A673 (cell line): ENCODE measurements at regions not wholly inside any gene's neighbourhood (a gene's known extent, or its start where the extent isn't known, plus 50 kb on each side); places are given as distances from the start of the nearest gene placed in this dataset.

Source experiments
- BruUV-seq: library from RNA; stranded (reverse); fragments of 400-500 nt; replicated peaks from 2 replicates; lab custom pipeline; 2021; lab: Mats Ljungman, UMichigan
- CTCF ChIA-PET: fragments of 300-600 bp; sonication (Branson Sonifier 250); formaldehyde crosslinking; loops from one replicate; lab custom pipeline; 2022; ENCODE audit warnings: antibody characterized with exemption; lab: Charles Lee
- POLR2A ChIA-PET: fragments of 300-600 bp; sonication (Branson Sonifier 250); formaldehyde crosslinking; loops from one replicate; lab custom pipeline; 2022; ENCODE audit warnings: antibody characterized with exemption; ENCODE audit not compliant: low non-redundant PET; lab: Charles Lee
- DNase-seq: peaks from one replicate; pipeline ENCODE4 v3.0.0-alpha.2; 2015; ENCODE audit warnings: low spot score
- H3K27ac ChIP-seq: fragments of 200-600 bp; sonication (generic); 2 replicates; pipeline ENCODE4 v1.5.1; 2016; ENCODE audit warnings: mixed run types, low read depth, mild to moderate bottlenecking, mixed read lengths, antibody characterized with exemption, low read length; ENCODE audit not compliant: poor library complexity, severe bottlenecking
- H3K27me3 ChIP-seq: fragments of 200-600 bp; sonication (generic); replicated peaks from 2 replicates; pipeline ENCODE4 v1.6.1; 2017; ENCODE audit warnings: mixed run types, low read depth, mild to moderate bottlenecking, mixed read lengths, antibody characterized with exemption, low read length; ENCODE audit not compliant: insufficient read depth, poor library complexity
- H3K36me3 ChIP-seq: fragments of 200-600 bp; sonication (generic); 2 replicates; pipeline ENCODE4 v1.6.1; 2016; ENCODE audit warnings: mixed run types, mild to moderate bottlenecking, mixed read lengths, antibody characterized with exemption, low read length; ENCODE audit not compliant: insufficient read depth, poor library complexity, severe bottlenecking
- H3K4me1 ChIP-seq: fragments of 200-600 bp; sonication (generic); 2 replicates; pipeline ENCODE4 v1.6.1; 2017; ENCODE audit warnings: mixed run types, mild to moderate bottlenecking, mixed read lengths, antibody characterized with exemption, low read length; ENCODE audit not compliant: insufficient read depth, poor library complexity, severe bottlenecking
- H3K4me3 ChIP-seq: fragments of 200-600 bp; sonication (generic); 2 replicates; pipeline ENCODE4 v1.5.1; 2016; ENCODE audit warnings: low read depth, mixed run types, mild to moderate bottlenecking, mixed read lengths, low read length; ENCODE audit not compliant: poor library complexity, severe bottlenecking
- H3K9me3 ChIP-seq: fragments of 200-600 bp; sonication (generic); 2 replicates; pipeline ENCODE4 v1.6.1; 2016; ENCODE audit warnings: mixed run types, low read depth, mild to moderate bottlenecking, mixed read lengths, antibody characterized with exemption, low read length; ENCODE audit not compliant: poor library complexity, severe bottlenecking
- EZH2 ChIP-seq: fragments of 200-600 bp; sonication (generic); IDR thresholded peaks from 2 replicates; pipeline ENCODE4 v1.6.1; 2017; ENCODE audit warnings: borderline replicate concordance, low read depth, mild to moderate bottlenecking, mixed read lengths, antibody characterized with exemption, low read length; ENCODE audit not compliant: poor library complexity, severe bottlenecking
- intact Hi-C: fragments of 100-400 bp; cut with micrococcal nuclease; formaldehyde crosslinking; loops from one replicate; pipeline ENCODE4 v1.10.0; 2022; ENCODE audit not compliant: unreplicated experiment
- TF ChIP-seq, protein P1 (sequence below): fragments of 300-800, 200-600 bp; sonication (generic); conservative IDR thresholded peaks from 2 replicates; pipeline ENCODE4 v1.5.1; 2017; ENCODE audit warnings: low read depth, mild to moderate bottlenecking, antibody characterized with exemption, low read length, moderate library complexity, mixed read lengths

GRCh38 chr13:99816321-99816720 lies 155.2 kb downstream of the ZIC5 start:
- CTCF ChIA-PET = no interaction called here
- TF ChIP-seq EZH2 = no peak
- TF ChIP-seq, protein P1, sequence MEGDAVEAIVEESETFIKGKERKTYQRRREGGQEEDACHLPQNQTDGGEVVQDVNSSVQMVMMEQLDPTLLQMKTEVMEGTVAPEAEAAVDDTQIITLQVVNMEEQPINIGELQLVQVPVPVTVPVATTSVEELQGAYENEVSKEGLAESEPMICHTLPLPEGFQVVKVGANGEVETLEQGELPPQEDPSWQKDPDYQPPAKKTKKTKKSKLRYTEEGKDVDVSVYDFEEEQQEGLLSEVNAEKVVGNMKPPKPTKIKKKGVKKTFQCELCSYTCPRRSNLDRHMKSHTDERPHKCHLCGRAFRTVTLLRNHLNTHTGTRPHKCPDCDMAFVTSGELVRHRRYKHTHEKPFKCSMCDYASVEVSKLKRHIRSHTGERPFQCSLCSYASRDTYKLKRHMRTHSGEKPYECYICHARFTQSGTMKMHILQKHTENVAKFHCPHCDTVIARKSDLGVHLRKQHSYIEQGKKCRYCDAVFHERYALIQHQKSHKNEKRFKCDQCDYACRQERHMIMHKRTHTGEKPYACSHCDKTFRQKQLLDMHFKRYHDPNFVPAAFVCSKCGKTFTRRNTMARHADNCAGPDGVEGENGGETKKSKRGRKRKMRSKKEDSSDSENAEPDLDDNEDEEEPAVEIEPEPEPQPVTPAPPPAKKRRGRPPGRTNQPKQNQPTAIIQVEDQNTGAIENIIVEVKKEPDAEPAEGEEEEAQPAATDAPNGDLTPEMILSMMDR = no peak
- POLR2A ChIA-PET = no interaction called here
- Histone ChIP-seq H3K36me3 (no peaks in the 10 kb centered on the region), H3K27ac (no peak overlapping the region), H3K4me3 (no peak overlapping the region), H3K27me3 (no peaks in the 10 kb centered on the region), H3K9me3 (no peaks in the 10 kb centered on the region), H3K4me1 (peaks cover 11% of the 10 kb centered on the region)
- no TSS peak for BruUV-seq
- DNase-seq = no peak
- intact Hi-C loops = no loop called here

GRCh38 chr13:99813336-99814095 lies 158.1 kb downstream of the ZIC5 start:
- CTCF ChIA-PET = no interaction called here
- peaks cover 4% of the 10 kb centered on the region for H3K4me1 ChIP-seq
- H3K27me3 ChIP-seq = no peaks in the 10 kb centered on the region
- intact Hi-C loops = no loop called here
- H3K36me3 ChIP-seq = no peaks in the 10 kb centered on the region
- H3K9me3 ChIP-seq = no peaks in the 10 kb centered on the region
- TF ChIP-seq, protein P1 = no peak
- no peak for TF ChIP-seq EZH2
- no TSS peak for BruUV-seq
- no peak overlapping the region for H3K27ac ChIP-seq
- no peak overlapping the region for H3K4me3 ChIP-seq
- DNase-seq = no peak
- POLR2A ChIA-PET = no interaction called here

DNA sequence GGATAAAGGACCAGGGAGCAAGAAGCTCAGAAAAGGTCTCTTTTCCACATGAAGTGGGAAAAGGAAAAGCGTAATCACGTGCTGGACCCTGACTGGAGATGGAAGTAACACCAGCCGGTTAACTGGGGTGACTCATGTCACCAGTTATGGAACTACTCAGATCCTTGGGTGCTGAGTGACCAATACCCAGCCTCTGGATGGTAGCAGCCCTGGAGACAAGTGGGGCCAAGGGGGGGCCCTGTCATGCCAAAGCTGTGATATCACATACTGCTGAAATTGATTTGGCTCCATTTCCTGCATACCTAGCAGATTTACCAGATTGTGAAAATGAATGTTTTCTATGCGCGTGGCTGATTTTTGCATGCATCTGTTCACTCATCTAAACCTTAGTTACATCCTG lies 158.9 kb downstream of the ZIC5 start:
- Histone ChIP-seq H3K36me3 (no peaks in the 10 kb centered on the region), H3K27ac (no peak overlapping the region), H3K4me3 (no peak overlapping the region), H3K4me1 (no peaks in the 10 kb centered on the region), H3K27me3 (no peaks in the 10 kb centered on the region), H3K9me3 (no peaks in the 10 kb centered on the region)
- intact Hi-C loops = no loop called here
- POLR2A ChIA-PET = no interaction called here
- no peak for DNase-seq
- TF ChIP-seq, protein P1 = no peak
- TF ChIP-seq EZH2 = no peak
- CTCF ChIA-PET = no interaction called here
- no TSS peak for BruUV-seq
